HEK293 (cell line): ENCODE measurements at regions not wholly inside any gene's neighbourhood (a gene's known extent, or its start where the extent isn't known, plus 50 kb on each side); places are given as distances from the start of the nearest gene placed in this dataset.

ENCODE experiments used
- CTCF ChIA-PET: fragments of 350-600 bp; formaldehyde crosslinking; extraction: SDS; loops from one replicate; lab custom pipeline; 2021; ENCODE audit warnings: antibody characterized with exemption; lab: Yijun Ruan, JAX
- POLR2A ChIA-PET: fragments of 300-600 bp; formaldehyde crosslinking; extraction: SDS; loops from one replicate; lab custom pipeline; 2020; ENCODE audit warnings: antibody characterized with exemption, inconsistent platforms; lab: Yijun Ruan, JAX
- H3K27ac ChIP-seq: fragments of 200-500 bp; sonication (Bioruptor generic); 2 replicates; pipeline ENCODE4 v1.5.1; 2014; ENCODE audit warnings: low read depth, low read length, control low read depth, inconsistent platforms; ENCODE audit errors: extremely low read depth
- H3K36me3 ChIP-seq, 2 experiments: fragments of 200-500 bp in 1 of 2; sonication (Bioruptor generic) in 1 of 2; 1 replicate in 1 of 2; 2 replicates in 1 of 2; pipeline ENCODE4 v1.5.1; 2014 to 2017; ENCODE audit warnings: inconsistent platforms in 2 of 2, low read length in 2 of 2; ENCODE audit not compliant: control insufficient read depth in 2 of 2, insufficient read depth in 1 of 2
- H3K4me1 ChIP-seq: fragments of 200-500 bp; sonication (Bioruptor generic); 2 replicates; pipeline ENCODE4 v1.5.1; 2014; ENCODE audit warnings: mild to moderate bottlenecking, low read length, inconsistent platforms; ENCODE audit not compliant: control insufficient read depth, insufficient read depth
- H3K4me3 ChIP-seq: 2 replicates; pipeline ENCODE4 v1.5.1; 2011; ENCODE audit warnings: low read depth, mild to moderate bottlenecking, control low read depth, low read length, moderate library complexity
- H3K9me3 ChIP-seq: fragments of 200-500 bp; sonication (Bioruptor generic); 2 replicates; pipeline ENCODE4 v1.5.1; 2014; ENCODE audit warnings: low read depth, low read length, inconsistent platforms; ENCODE audit not compliant: control insufficient read depth, insufficient read depth
- GFI1B ChIP-seq: fragments of 450-650 bp; formaldehyde crosslinking; IDR thresholded peaks from 2 replicates; pipeline ENCODE4 v1.5.1; 2016; ENCODE audit warnings: missing biosample characterization, missing genetic modification characterization
- KLF7 ChIP-seq: fragments of 450-650 bp; formaldehyde crosslinking; IDR thresholded peaks from 2 replicates; pipeline ENCODE4 v1.5.1; 2016; ENCODE audit warnings: missing biosample characterization, missing genetic modification characterization, borderline replicate concordance
- SCRT1 ChIP-seq: fragments of 450-650 bp; formaldehyde crosslinking; IDR thresholded peaks from 2 replicates; pipeline ENCODE4 v1.5.1; 2016; ENCODE audit warnings: missing biosample characterization, missing genetic modification characterization, borderline replicate concordance
- SETDB1 ChIP-seq: IDR thresholded peaks from one replicate; pipeline ENCODE4 v1.6.1; 2017; ENCODE audit warnings: mild to moderate bottlenecking, low read length, moderate library complexity, mixed read lengths; ENCODE audit not compliant: insufficient read length
- SP3 ChIP-seq: fragments of 450-650 bp; formaldehyde crosslinking; IDR thresholded peaks from 2 replicates; pipeline ENCODE4 v1.5.1; 2016; ENCODE audit warnings: missing biosample characterization, missing genetic modification characterization
- TCF7L2 ChIP-seq: IDR thresholded peaks from 2 replicates; pipeline ENCODE4 v1.6.1; 2011; ENCODE audit warnings: low read depth, mild to moderate bottlenecking, inconsistent platforms, low read length, moderate library complexity, borderline replicate concordance
- TRIM28 ChIP-seq: IDR thresholded peaks from 2 replicates; pipeline ENCODE4 v1.6.1; 2011; ENCODE audit warnings: low read length, control low read depth, borderline replicate concordance
- YY1 ChIP-seq: fragments of 450-650 bp; formaldehyde crosslinking; IDR thresholded peaks from 2 replicates; pipeline ENCODE4 v1.5.1; 2018; ENCODE audit warnings: missing biosample characterization, missing genetic modification characterization
- ZNF221 ChIP-seq: fragments of 450-650 bp; formaldehyde crosslinking; IDR thresholded peaks from 2 replicates; pipeline ENCODE4 v1.5.1; 2017; ENCODE audit warnings: missing biosample characterization, missing genetic modification characterization, borderline replicate concordance
- ZNF350 ChIP-seq: fragments of 450-650 bp; formaldehyde crosslinking; IDR thresholded peaks from 2 replicates; pipeline ENCODE4 v1.5.0; 2017; ENCODE audit warnings: missing biosample characterization, mild to moderate bottlenecking, missing genetic modification characterization
- ZNF354C ChIP-seq: fragments of 450-650 bp; formaldehyde crosslinking; IDR thresholded peaks from 2 replicates; pipeline ENCODE4 v1.5.1; 2016; ENCODE audit warnings: missing biosample characterization, missing genetic modification characterization, low read depth, borderline replicate concordance
- ZNF404 ChIP-seq: fragments of 450-650 bp; formaldehyde crosslinking; IDR thresholded peaks from 2 replicates; pipeline ENCODE4 v1.5.1; 2017; ENCODE audit warnings: missing biosample characterization, missing genetic modification characterization
- ZNF416 ChIP-seq: fragments of 450-650 bp; formaldehyde crosslinking; IDR thresholded peaks from 2 replicates; pipeline ENCODE4 v1.5.1; 2016; ENCODE audit warnings: missing biosample characterization, missing genetic modification characterization
- ZNF501 ChIP-seq: fragments of 450-650 bp; formaldehyde crosslinking; IDR thresholded peaks from 2 replicates; pipeline ENCODE4 v1.5.1; 2016; ENCODE audit warnings: missing biosample characterization, missing genetic modification characterization
- ZNF610 ChIP-seq: fragments of 450-650 bp; formaldehyde crosslinking; IDR thresholded peaks from 2 replicates; pipeline ENCODE4 v1.5.1; 2016; ENCODE audit warnings: missing biosample characterization, missing genetic modification characterization, borderline replicate concordance
- ZNF768 ChIP-seq: fragments of 450-650 bp; formaldehyde crosslinking; IDR thresholded peaks from 2 replicates; pipeline ENCODE4 v1.5.1; 2018; ENCODE audit warnings: missing biosample characterization, mild to moderate bottlenecking, missing genetic modification characterization
- ZNF776 ChIP-seq: fragments of 450-650 bp; formaldehyde crosslinking; IDR thresholded peaks from 2 replicates; pipeline ENCODE4 v1.5.0; 2017; ENCODE audit warnings: missing biosample characterization, missing genetic modification characterization, borderline replicate concordance
- ZNF785 ChIP-seq: fragments of 450-650 bp; formaldehyde crosslinking; IDR thresholded peaks from 2 replicates; pipeline ENCODE4 v1.5.1; 2016; ENCODE audit warnings: missing biosample characterization, missing genetic modification characterization
- ZXDB ChIP-seq: fragments of 450-650 bp; formaldehyde crosslinking; IDR thresholded peaks from 2 replicates; pipeline ENCODE4 v1.5.1; 2016; ENCODE audit warnings: missing biosample characterization, missing genetic modification characterization
- TF ChIP-seq, protein P1 (sequence below): fragments of 450-650 bp; formaldehyde crosslinking; IDR thresholded peaks from 2 replicates; pipeline ENCODE4 v1.5.1; 2016; ENCODE audit warnings: missing biosample characterization, missing genetic modification characterization, borderline replicate concordance
- TF ChIP-seq, protein P2 (sequence below): fragments of 450-650 bp; formaldehyde crosslinking; IDR thresholded peaks from 2 replicates; pipeline ENCODE4 v1.5.1; 2017; ENCODE audit warnings: missing biosample characterization, missing genetic modification characterization

DNA sequence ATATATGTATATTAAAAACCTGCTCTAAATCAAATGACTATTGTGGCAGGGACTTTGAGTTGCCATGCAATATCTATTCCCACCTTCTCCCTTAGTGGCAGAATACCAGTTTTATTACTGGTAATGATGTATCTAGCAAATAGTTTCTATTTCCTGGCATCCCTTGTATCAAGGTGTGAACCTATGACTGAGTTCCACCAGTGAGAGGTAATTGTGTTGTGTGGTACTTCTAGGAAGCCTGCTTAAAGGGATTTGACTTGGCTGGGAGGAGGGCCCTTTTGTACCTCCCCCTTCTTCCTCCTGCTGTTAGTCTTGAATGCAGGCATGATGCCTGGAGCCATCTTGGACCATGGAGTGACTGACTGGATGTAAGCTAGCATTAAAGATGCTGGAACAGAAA, 65.4 kb upstream of the DYNLT3 start:
- no peaks in the 10 kb centered on the region for H3K36me3 ChIP-seq
- no peak overlapping the region for H3K4me3 ChIP-seq
- POLR2A ChIA-PET, result no interaction called here
- no peaks in the 10 kb centered on the region for H3K9me3 ChIP-seq
- no peak overlapping the region for H3K27ac ChIP-seq
- CTCF ChIA-PET, result interaction anchor here (0.5 to 0.7 kb wide), 2 partner anchors 36 to 797 kb away, joined by 3 read pairs; no protein-coding TSS in a partner anchor
- peaks cover 7% of the 10 kb centered on the region; the same call in 1 of the 2 replicates for H3K4me1 ChIP-seq
- TF ChIP-seq SCRT1 (tag by site-specific recombination), result no peak
- 0 out of 2 replicates have a peak, but pooled peaks have one; percentile 4 for TF ChIP-seq SP3 (tag by site-specific recombination)
- TF ChIP-seq KLF7 (tag by site-specific recombination), result no peak
- TF ChIP-seq ZNF354C (tag by site-specific recombination), result no peak
- no peak for TF ChIP-seq ZNF221 (tag by site-specific recombination)
- TF ChIP-seq, all 188 proteins: peak for 1

DNA sequence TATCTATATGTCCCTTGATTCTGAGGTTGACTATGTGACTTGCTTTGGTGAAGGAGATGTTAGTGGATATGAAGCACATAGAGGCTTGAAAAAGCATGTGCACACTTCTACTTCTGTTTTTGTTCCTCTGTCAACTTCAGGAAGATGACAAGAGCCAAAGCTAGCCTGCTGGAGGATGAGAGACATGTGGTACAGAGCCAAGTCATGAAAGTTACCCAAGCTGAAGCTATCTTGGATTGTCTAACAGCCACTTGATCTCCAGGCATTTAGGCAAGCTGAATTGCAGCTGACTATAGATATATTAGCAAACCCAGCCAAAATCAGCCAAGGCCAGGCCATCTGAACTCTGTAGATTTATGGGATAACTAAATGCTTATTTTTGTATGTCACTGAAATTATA, 70.8 kb upstream of the DYNLT3 start:
- Histone ChIP-seq H3K9me3 (no peaks in the 10 kb centered on the region), H3K4me1 (no peaks in the 10 kb centered on the region), H3K36me3 (peaks cover 0 to 8% of the 10 kb centered on the region in 2 experiments; a peak in 1 of 3 replicates), H3K4me3 (no peak overlapping the region), H3K27ac (no peak overlapping the region)
- no peak for TF ChIP-seq YY1 (tag by site-specific recombination)
- no peak for TF ChIP-seq ZNF776 (tag by site-specific recombination)
- TF ChIP-seq ZNF416, result no peak
- TF ChIP-seq ZNF501 (tag by site-specific recombination), result no peak
- TF ChIP-seq ZNF768 (tag by site-specific recombination), result no peak
- no peak for TF ChIP-seq ZNF350 (tag by site-specific recombination)
- TF ChIP-seq ZNF610, result no peak
- TF ChIP-seq, protein P1, sequence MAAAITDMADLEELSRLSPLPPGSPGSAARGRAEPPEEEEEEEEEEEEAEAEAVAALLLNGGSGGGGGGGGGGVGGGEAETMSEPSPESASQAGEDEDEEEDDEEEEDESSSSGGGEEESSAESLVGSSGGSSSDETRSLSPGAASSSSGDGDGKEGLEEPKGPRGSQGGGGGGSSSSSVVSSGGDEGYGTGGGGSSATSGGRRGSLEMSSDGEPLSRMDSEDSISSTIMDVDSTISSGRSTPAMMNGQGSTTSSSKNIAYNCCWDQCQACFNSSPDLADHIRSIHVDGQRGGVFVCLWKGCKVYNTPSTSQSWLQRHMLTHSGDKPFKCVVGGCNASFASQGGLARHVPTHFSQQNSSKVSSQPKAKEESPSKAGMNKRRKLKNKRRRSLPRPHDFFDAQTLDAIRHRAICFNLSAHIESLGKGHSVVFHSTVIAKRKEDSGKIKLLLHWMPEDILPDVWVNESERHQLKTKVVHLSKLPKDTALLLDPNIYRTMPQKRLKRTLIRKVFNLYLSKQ (tag by site-specific recombination), result no peak
- no peak for TF ChIP-seq GFI1B (tag by site-specific recombination)
- TF ChIP-seq ZNF404 (tag by site-specific recombination), result no peak
- TF ChIP-seq, protein P2, sequence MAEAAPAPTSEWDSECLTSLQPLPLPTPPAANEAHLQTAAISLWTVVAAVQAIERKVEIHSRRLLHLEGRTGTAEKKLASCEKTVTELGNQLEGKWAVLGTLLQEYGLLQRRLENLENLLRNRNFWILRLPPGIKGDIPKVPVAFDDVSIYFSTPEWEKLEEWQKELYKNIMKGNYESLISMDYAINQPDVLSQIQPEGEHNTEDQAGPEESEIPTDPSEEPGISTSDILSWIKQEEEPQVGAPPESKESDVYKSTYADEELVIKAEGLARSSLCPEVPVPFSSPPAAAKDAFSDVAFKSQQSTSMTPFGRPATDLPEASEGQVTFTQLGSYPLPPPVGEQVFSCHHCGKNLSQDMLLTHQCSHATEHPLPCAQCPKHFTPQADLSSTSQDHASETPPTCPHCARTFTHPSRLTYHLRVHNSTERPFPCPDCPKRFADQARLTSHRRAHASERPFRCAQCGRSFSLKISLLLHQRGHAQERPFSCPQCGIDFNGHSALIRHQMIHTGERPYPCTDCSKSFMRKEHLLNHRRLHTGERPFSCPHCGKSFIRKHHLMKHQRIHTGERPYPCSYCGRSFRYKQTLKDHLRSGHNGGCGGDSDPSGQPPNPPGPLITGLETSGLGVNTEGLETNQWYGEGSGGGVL (tag by site-specific recombination), result no peak
- POLR2A ChIA-PET, result no interaction called here
- CTCF ChIA-PET, result interaction anchor here (0.8 kb wide), 1 partner anchor 250 kb away, joined by 3 read pairs; no protein-coding TSS in a partner anchor

DNA sequence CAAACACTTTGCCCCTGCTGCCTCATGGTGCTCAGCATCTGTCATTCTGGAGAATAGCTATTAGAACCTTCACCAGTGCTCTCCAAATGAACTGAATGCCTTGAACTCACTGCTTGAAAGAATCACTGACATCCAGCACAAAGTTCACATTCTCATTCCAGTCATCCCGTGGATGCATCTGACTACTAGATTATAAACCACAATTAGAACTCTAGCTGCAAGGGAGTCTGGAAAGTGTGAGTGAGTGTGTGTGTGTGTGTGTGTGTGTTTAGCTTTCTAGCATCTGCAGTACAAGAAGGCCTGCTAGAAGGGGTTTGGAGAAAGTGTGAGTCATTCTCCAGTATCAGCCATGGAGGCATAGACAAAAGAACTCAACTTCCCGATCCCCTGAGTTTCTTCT, 71.3 kb upstream of the DYNLT3 start:
- Histone ChIP-seq H3K27ac (no peak overlapping the region), H3K4me1 (no peaks in the 10 kb centered on the region), H3K36me3 (peaks cover 0 to 8% of the 10 kb centered on the region in 2 experiments; a peak in 1 of 3 replicates), H3K9me3 (no peaks in the 10 kb centered on the region), H3K4me3 (no peak overlapping the region)
- ChIA-PET POLR2A (no interaction called here), CTCF (interaction anchor here (0.8 to 1.5 kb wide), 2 partner anchors 247 to 249 kb away, joined by 3 to 4 read pairs; no protein-coding TSS in a partner anchor)
- TF ChIP-seq TCF7L2, result no peak
- peak; percentile 81 for TF ChIP-seq SETDB1
- peak; percentile 23; the same call in 1 of the 2 replicates for TF ChIP-seq ZXDB (tag by site-specific recombination)
- TF ChIP-seq TRIM28, result peak; percentile 98; the same call in 1 of the 2 replicates
- TF ChIP-seq ZNF785 (tag by site-specific recombination), result no peak
